Lung (tissue), 11 donors: ENCODE measurements at regions not wholly inside any gene's neighbourhood (a gene's known extent, or its start where the extent isn't known, plus 50 kb on each side); places are given as distances from the start of the nearest gene placed in this dataset.

Experiments used
- ATAC-seq: fragments of 200-7000 bp; cut with Tn5 transposase; one replicate; pipeline ENCODE4 v1.9.1; 2020; ENCODE audit warnings: moderate number of reproducible peaks; ENCODE audit not compliant: insufficient read depth, low FRiP score
- DNase-seq, 3 donors: peaks; one replicate each; pipeline ENCODE4 v3.0.0-alpha.2; 2013 to 2017
- H3K27ac ChIP-seq, 2 donors: one replicate each; pipeline ENCODE4 v1.5.1; 2013; ENCODE audit warnings: mild to moderate bottlenecking in 2 of 2, moderate library complexity in 2 of 2, control low read depth in 1 of 2, inconsistent platforms in 1 of 2, low read depth in 1 of 2, low read length in 1 of 2
- H3K27me3 ChIP-seq, 3 donors: one replicate each; pipeline ENCODE4 v1.5.1; 2013; ENCODE audit warnings: low read length in 2 of 3; ENCODE audit not compliant: control insufficient read depth in 3 of 3, insufficient read depth in 3 of 3
- H3K36me3 ChIP-seq, 4 donors: one replicate each; pipeline ENCODE4 v1.5.1; 2013; ENCODE audit warnings: low read length in 4 of 4, mild to moderate bottlenecking in 1 of 4, moderate library complexity in 1 of 4; ENCODE audit not compliant: control insufficient read depth in 4 of 4, insufficient read depth in 4 of 4
- H3K4me1 ChIP-seq, 5 donors: one replicate each; pipeline ENCODE4 v1.5.1; 2013; ENCODE audit warnings: low read length in 5 of 5, mild to moderate bottlenecking in 2 of 5, moderate library complexity in 1 of 5; ENCODE audit not compliant: control insufficient read depth in 5 of 5, insufficient read depth in 5 of 5
- H3K4me3 ChIP-seq: one replicate; pipeline ENCODE4 v1.5.1; 2013; ENCODE audit warnings: mild to moderate bottlenecking, control low read depth, moderate library complexity
- H3K9ac ChIP-seq, 2 donors: one replicate each; pipeline ENCODE4 v1.5.1; 2013; ENCODE audit warnings: low read length in 2 of 2, control low read depth in 1 of 2; ENCODE audit not compliant: insufficient read depth in 1 of 2
- H3K9me3 ChIP-seq, 4 donors: one replicate each; pipeline ENCODE4 v1.5.1; 2013; ENCODE audit warnings: low read length in 3 of 4, mild to moderate bottlenecking in 1 of 4, moderate library complexity in 1 of 4; ENCODE audit not compliant: control insufficient read depth in 4 of 4, insufficient read depth in 3 of 4
- WGBS, 2 donors: extraction: QIAGEN DNeasy Blood & Tissue Kit; methylation state at CpG; one replicate each; pipeline ENCODE4 v1.1.7; 2013; 5-methylcytosine and 5-hydroxymethylcytosine counted together
- TF ChIP-seq, protein P1 (sequence below): IDR thresholded peaks from 2 replicates; pipeline ENCODE4 v1.5.1; 2012; ENCODE audit warnings: mild to moderate bottlenecking; ENCODE audit errors: control extremely low read depth, extremely low read depth
- donor health status: control.
- donor health status: control.
- donor health status: Bipolar disorder and iron deficiency.
- donor health status: healthy.
- donor health status: DM: yes; HTN: yes; CAD: no.

DNA sequence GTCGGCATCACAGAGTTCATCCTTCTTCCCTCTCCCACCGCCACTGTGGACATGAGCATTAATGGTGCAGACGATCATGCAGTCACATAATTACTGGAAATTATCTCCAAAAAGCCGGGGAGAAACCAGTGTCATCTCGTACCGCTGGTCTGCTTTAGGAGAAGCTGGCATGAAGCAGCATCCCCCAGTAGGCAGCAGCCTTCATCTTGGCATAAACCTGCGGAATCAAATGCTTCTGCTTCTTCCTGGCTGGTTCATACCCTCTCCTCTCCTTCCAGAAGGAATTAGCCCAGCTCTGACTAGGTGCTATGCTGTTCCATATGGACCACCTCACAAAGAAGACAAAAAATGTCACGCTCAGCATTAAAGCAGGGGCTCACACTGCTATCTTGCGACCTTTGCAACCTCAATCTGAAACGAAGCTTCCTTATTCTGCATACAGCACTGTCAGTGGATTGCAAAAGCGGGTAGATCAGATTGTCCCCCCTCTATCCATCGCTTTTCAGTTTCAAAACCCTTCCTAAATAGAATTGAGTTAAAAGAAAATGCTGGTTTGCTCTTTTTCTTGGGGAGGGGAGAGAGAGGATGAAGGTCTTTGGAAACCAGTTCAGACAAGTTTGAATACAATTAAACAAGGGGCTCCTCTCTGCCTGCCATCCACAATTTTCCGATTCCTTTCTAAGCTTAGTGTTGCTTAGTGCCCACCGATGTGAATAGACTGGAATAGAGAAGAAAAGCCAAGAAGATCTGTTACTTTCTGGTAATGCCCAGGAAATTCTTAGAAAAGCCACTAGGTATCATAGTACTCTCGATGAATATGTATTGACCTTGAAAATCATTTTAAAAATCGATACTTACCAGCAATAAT lies 212.1 kb upstream of the ZNF521 start:
- no peaks in the 10 kb centered on the region for H3K36me3 ChIP-seq
- ATAC-seq: no peak
- H3K4me1 ChIP-seq: no peaks in the 10 kb centered on the region
- no peak overlapping the region for H3K4me3 ChIP-seq
- H3K9ac ChIP-seq: no peak overlapping the region
- DNase-seq: no peak
- WGBS, 2 donors: 84 to 90% methylated on average over 16 of the region's 16 CpGs
- TF ChIP-seq, protein P1, sequence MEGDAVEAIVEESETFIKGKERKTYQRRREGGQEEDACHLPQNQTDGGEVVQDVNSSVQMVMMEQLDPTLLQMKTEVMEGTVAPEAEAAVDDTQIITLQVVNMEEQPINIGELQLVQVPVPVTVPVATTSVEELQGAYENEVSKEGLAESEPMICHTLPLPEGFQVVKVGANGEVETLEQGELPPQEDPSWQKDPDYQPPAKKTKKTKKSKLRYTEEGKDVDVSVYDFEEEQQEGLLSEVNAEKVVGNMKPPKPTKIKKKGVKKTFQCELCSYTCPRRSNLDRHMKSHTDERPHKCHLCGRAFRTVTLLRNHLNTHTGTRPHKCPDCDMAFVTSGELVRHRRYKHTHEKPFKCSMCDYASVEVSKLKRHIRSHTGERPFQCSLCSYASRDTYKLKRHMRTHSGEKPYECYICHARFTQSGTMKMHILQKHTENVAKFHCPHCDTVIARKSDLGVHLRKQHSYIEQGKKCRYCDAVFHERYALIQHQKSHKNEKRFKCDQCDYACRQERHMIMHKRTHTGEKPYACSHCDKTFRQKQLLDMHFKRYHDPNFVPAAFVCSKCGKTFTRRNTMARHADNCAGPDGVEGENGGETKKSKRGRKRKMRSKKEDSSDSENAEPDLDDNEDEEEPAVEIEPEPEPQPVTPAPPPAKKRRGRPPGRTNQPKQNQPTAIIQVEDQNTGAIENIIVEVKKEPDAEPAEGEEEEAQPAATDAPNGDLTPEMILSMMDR: no peak
- H3K9me3 ChIP-seq: peaks cover 0 to 3% (median 0%) of the 10 kb centered on the region in 4 donors
- peaks cover 0 to 5% (median 0%) of the 10 kb centered on the region in 3 donors for H3K27me3 ChIP-seq
- no peak overlapping the region for H3K27ac ChIP-seq

DNA sequence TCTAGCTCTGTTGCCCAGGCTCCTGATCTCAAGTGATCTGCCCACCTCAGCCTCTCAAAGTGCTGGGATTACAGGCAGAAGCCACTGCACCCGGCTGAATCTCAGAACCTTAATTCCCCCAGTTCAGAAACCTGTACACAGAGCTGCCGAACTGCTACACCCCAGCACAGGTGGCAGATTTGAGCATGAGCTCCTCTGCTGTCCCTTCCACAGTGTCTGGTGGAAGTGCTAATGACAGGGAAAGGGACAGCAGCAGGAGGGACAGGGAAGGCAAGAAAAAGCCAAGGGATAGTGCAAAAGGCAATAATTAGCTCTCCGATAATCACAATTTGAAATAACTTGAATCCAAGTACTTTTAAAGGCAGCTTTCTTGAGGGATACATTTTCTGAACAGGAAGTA lies 211.4 kb upstream of the ZNF521 start:
- TF ChIP-seq, protein P1: no peak
- H3K4me1 ChIP-seq: no peaks in the 10 kb centered on the region
- H3K27ac ChIP-seq: no peak overlapping the region
- H3K36me3 ChIP-seq: no peaks in the 10 kb centered on the region
- peaks cover 0 to 5% (median 0%) of the 10 kb centered on the region in 3 donors for H3K27me3 ChIP-seq
- peaks cover 0 to 3% (median 0%) of the 10 kb centered on the region in 4 donors for H3K9me3 ChIP-seq
- WGBS, 2 donors: 95 to 97% methylated on average over 3 of the region's 3 CpGs
- H3K9ac ChIP-seq: no peak overlapping the region
- H3K4me3 ChIP-seq: no peak overlapping the region
- no peak for ATAC-seq
- DNase-seq: no peak

DNA sequence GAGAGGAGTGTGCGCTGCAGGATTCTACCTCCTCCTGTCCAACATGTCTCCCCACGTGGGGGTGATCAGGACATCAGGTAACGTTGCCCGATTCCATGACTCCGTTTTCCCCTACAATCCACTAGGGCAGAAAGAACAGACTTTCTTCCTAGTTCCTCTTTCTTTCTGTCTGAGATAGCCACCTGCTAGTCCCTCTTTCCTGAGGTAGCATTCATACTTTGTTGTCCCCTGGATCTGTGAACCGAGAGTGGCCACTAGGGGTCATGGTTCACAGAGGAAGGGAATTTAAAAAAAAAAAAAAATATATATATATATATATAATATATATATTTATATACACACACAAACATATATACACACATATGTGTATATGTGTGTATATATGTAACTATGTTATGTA lies 210.0 kb upstream of the ZNF521 start:
- no peak for ATAC-seq
- Histone ChIP-seq H3K4me1 (peaks cover 0 to 4% (median 0%) of the 10 kb centered on the region in 5 donors), H3K9me3 (peaks cover 0 to 3% (median 0%) of the 10 kb centered on the region in 4 donors), H3K9ac (no peak overlapping the region), H3K27ac (no peak overlapping the region), H3K36me3 (no peaks in the 10 kb centered on the region), H3K27me3 (peaks cover 0 to 5% (median 0%) of the 10 kb centered on the region in 3 donors), H3K4me3 (no peak overlapping the region)
- TF ChIP-seq, protein P1: no peak
- WGBS, 2 donors: 57 to 66% methylated on average over 6 of the region's 6 CpGs
- DNase-seq: peak in 2 of 3 donors; percentile 7 to 20
